ENCODE measurements at regions not wholly inside any gene's neighbourhood (a gene's known extent, or its start where the extent isn't known, plus 50 kb on each side); places are given as distances from the start of the nearest gene placed in this dataset.

GRCh38 chr7:84705079-84705478 lies 481.8 kb downstream of the SEMA3D start:
- Mint-ChIP-seq H3K4me1 (ENCODE audit: low read depth) (no peaks in the 10 kb centered on the region), H3K9me3 (no peaks in the 10 kb centered on the region), H3K27ac (no peak overlapping the region), H3K27me3 (no peaks in the 10 kb centered on the region), H3K36me3 (ENCODE audit: low read depth) (no peaks in the 10 kb centered on the region), H3K4me3 (no peak overlapping the region)

DNA sequence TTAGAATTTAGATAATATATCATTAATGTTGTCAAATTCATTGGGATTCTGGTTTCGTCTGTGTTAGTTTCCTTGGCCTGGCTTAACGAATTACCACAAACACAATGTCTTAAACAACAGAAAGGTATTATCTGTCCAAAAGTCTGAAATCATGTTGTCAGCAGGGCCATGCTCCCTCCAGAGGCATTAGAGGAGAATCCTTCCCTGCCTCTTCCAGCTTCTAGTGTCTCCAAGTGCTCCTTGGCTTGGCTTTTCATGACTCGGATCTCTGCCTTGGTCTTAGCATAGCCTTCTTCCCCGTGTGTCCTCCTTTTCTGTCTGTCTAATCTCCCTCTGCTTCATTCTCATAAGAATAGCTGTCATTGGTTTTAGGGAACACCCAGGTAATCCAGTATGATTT lies 482.5 kb downstream of the SEMA3D start:
- Mint-ChIP-seq H3K27me3 (no peaks in the 10 kb centered on the region), H3K27ac (no peak overlapping the region), H3K9me3 (no peaks in the 10 kb centered on the region)

DNA sequence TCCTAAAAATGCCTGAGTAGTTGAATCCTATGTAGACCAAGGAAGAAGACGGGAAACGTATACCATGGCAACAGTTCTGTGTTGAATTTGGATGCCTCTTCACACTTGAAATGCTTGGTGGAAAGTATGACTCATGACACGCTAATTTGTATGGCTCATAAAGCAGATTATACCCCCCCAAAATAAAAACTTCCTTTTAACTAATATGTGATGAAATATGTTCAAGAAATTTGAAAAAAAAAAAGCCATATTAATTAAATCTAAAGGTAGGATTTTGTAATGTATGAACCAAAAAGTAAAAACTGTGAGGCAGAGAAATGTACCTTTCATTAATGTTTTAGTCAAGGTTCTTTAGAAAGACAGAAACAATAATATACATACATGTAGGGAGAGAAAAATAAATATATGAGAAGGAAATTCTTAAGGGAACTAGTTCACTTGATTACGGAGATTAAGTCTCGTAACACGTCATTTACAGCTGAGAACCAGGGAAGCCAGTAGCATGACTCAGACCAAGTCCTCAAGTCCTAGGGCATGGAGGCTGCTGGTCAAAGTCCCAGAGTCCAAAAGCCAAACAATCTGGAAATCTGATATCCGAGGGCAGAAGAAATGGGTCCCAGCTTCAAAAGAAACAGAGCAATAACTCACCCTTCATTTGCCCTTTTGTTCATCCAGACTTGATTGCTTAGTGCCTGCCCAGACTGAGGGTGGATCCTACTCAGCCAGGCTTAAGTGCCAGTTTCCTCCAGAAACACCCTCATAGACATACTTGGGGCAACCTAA lies 485.1 kb downstream of the SEMA3D start:
- no peaks in the 10 kb centered on the region for H3K27me3 Mint-ChIP-seq
- H3K4me1 Mint-ChIP-seq (ENCODE audit: low read depth): no peaks in the 10 kb centered on the region
- no peaks in the 10 kb centered on the region for H3K36me3 Mint-ChIP-seq (ENCODE audit: low read depth)
- H3K9me3 Mint-ChIP-seq: no peaks in the 10 kb centered on the region
- no peak overlapping the region for H3K4me3 Mint-ChIP-seq
- no peak overlapping the region for H3K27ac Mint-ChIP-seq

More for the DNA sequence above, 482.5 kb downstream of the SEMA3D start:
- Mint-ChIP-seq H3K4me3 (no peak overlapping the region), H3K4me1 (ENCODE audit: low read depth) (no peaks in the 10 kb centered on the region), H3K36me3 (ENCODE audit: low read depth) (no peaks in the 10 kb centered on the region)

- Mint-ChIP-seq H3K27ac (no peak overlapping the region), H3K4me3 (no peak overlapping the region), H3K4me1 (ENCODE audit: low read depth) (no peaks in the 10 kb centered on the region), H3K36me3 (ENCODE audit: low read depth) (no peaks in the 10 kb centered on the region), H3K9me3 (no peaks in the 10 kb centered on the region), H3K27me3 (no peaks in the 10 kb centered on the region)
Measured at GRCh38 chr7:84700563-84701370, 486.1 kb downstream of the SEMA3D start.

DNA sequence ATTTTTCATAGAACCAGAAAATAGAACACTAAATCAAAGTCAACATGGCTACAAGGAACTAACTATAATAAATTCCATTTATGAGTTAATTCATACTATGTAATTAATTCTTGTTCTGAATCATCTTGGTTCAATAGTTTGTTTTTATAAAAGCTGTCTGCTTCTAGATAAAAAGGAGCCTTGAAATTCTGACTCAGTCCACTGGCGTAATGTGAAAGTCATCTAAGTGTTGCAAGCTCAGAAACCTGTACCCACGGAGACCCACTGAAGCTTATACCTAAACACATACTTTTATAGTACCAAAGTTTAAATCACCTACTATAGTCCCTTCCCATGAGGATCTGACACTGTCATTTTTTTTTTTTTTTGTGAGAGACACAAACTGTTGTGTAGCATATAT lies 489.4 kb downstream of the SEMA3D start:
- no peak overlapping the region for H3K27ac Mint-ChIP-seq
- H3K9me3 Mint-ChIP-seq: no peaks in the 10 kb centered on the region
- H3K36me3 Mint-ChIP-seq (ENCODE audit: low read depth): no peaks in the 10 kb centered on the region
- H3K4me1 Mint-ChIP-seq (ENCODE audit: low read depth): no peaks in the 10 kb centered on the region
- no peaks in the 10 kb centered on the region for H3K27me3 Mint-ChIP-seq
- no peak overlapping the region for H3K4me3 Mint-ChIP-seq

- no peak overlapping the region for H3K27ac Mint-ChIP-seq
- H3K4me1 Mint-ChIP-seq (ENCODE audit: low read depth): no peaks in the 10 kb centered on the region
- H3K27me3 Mint-ChIP-seq: no peaks in the 10 kb centered on the region
- H3K9me3 Mint-ChIP-seq: peaks cover 6% of the 10 kb centered on the region
- no peaks in the 10 kb centered on the region for H3K36me3 Mint-ChIP-seq (ENCODE audit: low read depth)
- no peak overlapping the region for H3K4me3 Mint-ChIP-seq
Measured at GRCh38 chr7:84693483-84693882, 493.4 kb downstream of the SEMA3D start.

GRCh38 chr7:84688671-84689070 lies 494.1 kb upstream of the SEMA3A start:
- Mint-ChIP-seq H3K4me1 (ENCODE audit: low read depth) (no peaks in the 10 kb centered on the region), H3K36me3 (ENCODE audit: low read depth) (no peaks in the 10 kb centered on the region), H3K27me3 (no peaks in the 10 kb centered on the region), H3K27ac (no peak overlapping the region), H3K4me3 (no peak overlapping the region), H3K9me3 (peaks cover 6% of the 10 kb centered on the region)

GRCh38 chr7:84686373-84686772 lies 491.8 kb upstream of the SEMA3A start:
- no peak overlapping the region for H3K27ac Mint-ChIP-seq
- no peaks in the 10 kb centered on the region for H3K4me1 Mint-ChIP-seq (ENCODE audit: low read depth)
- no peaks in the 10 kb centered on the region for H3K36me3 Mint-ChIP-seq (ENCODE audit: low read depth)
- no peaks in the 10 kb centered on the region for H3K27me3 Mint-ChIP-seq
- H3K9me3 Mint-ChIP-seq: peaks cover 6% of the 10 kb centered on the region
- no peak overlapping the region for H3K4me3 Mint-ChIP-seq

GRCh38 chr7:84684836-84685480 lies 490.4 kb upstream of the SEMA3A start:
- H3K27me3 Mint-ChIP-seq: no peaks in the 10 kb centered on the region
- no peaks in the 10 kb centered on the region for H3K36me3 Mint-ChIP-seq (ENCODE audit: low read depth)
- no peaks in the 10 kb centered on the region for H3K4me1 Mint-ChIP-seq (ENCODE audit: low read depth)
- no peak overlapping the region for H3K4me3 Mint-ChIP-seq
- H3K9me3 Mint-ChIP-seq: no peaks in the 10 kb centered on the region
- H3K27ac Mint-ChIP-seq: no peak overlapping the region

DNA sequence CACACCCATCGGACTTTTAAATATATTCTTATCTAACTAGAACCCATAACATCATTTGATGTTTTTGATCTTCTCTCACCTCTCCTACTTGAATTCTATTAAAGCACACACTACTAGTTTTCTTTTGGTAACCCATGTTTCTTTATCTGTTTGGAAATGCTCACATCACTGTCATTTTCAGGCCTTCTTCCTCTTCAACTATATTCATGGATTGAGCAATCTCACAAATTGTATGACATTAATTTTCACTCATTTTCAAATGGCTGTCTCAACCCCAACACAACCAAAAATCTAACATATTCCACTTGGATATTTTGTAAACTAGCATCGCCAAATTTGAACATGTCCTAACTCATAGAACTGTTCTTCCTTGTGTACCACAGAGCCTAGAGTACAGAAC lies 488.0 kb upstream of the SEMA3A start:
- Mint-ChIP-seq H3K27ac (no peak overlapping the region), H3K4me1 (ENCODE audit: low read depth) (no peaks in the 10 kb centered on the region), H3K9me3 (no peaks in the 10 kb centered on the region)

DNA sequence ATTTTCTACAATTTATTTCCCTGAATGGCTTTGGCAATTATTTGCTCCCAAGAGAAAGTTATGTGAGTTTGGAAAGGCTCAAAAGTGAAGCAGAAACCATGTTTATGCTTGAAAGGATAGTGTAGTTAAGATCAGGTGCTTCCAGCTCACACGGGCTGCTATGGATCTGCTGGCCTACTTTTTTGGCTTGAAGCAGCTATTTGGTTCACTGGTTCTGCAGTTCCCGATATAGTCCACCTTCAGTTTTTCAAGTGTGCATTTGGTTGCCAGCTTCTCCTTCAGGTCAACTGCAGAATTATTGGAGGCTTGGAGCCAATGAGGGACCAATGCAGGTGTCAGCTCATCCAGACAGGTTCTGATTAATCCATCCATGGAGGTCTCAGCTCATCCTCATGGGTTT lies 484.3 kb upstream of the SEMA3A start:
- Mint-ChIP-seq H3K27me3 (no peaks in the 10 kb centered on the region), H3K27ac (no peak overlapping the region), H3K4me1 (ENCODE audit: low read depth) (no peaks in the 10 kb centered on the region), H3K4me3 (no peak overlapping the region), H3K9me3 (no peaks in the 10 kb centered on the region), H3K36me3 (ENCODE audit: low read depth) (no peaks in the 10 kb centered on the region)

More for the DNA sequence above, 488.0 kb upstream of the SEMA3A start:
- H3K27me3 Mint-ChIP-seq: no peaks in the 10 kb centered on the region
- H3K4me3 Mint-ChIP-seq: no peak overlapping the region
- H3K36me3 Mint-ChIP-seq (ENCODE audit: low read depth): no peaks in the 10 kb centered on the region

DNA sequence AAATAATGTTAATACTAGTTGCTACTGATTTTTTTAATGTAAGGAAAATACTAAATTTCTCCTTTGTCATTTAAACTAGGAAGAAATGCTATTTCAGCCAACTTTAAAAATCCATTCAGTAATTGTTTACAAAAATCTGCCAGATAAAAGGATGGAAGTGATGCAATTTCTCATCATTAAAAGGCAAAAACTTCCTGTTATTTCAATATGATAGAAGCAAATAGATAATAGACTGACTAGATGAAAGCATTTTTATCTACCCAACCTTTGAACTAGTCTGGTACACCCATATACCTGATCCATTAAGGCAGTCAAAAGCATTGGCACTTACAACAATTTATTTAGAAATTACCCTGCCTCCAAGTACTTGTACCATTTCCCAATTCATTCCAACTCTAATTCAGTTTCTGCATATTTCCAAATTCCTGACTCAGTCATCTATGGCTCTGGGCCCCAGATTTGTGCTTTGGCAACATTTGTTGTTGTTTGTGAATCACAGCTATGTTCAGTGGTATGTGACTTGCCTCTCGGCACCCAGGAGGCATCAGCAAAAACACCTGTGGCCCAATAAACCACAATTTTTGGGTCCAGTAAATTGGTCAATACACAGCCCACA lies 482.6 kb upstream of the SEMA3A start:
- no peak overlapping the region for H3K4me3 Mint-ChIP-seq
- H3K27me3 Mint-ChIP-seq: no peaks in the 10 kb centered on the region
- H3K4me1 Mint-ChIP-seq (ENCODE audit: low read depth): no peaks in the 10 kb centered on the region
- H3K9me3 Mint-ChIP-seq: no peaks in the 10 kb centered on the region
- no peaks in the 10 kb centered on the region for H3K36me3 Mint-ChIP-seq (ENCODE audit: low read depth)
- H3K27ac Mint-ChIP-seq: no peak overlapping the region

- H3K9me3 Mint-ChIP-seq: no peaks in the 10 kb centered on the region
- H3K4me1 Mint-ChIP-seq (ENCODE audit: low read depth): no peaks in the 10 kb centered on the region
- H3K27ac Mint-ChIP-seq: no peak overlapping the region
- no peaks in the 10 kb centered on the region for H3K27me3 Mint-ChIP-seq
- H3K4me3 Mint-ChIP-seq: no peak overlapping the region
- no peaks in the 10 kb centered on the region for H3K36me3 Mint-ChIP-seq (ENCODE audit: low read depth)
Measured at GRCh38 chr7:84675633-84676034, 481.0 kb upstream of the SEMA3A start.

DNA sequence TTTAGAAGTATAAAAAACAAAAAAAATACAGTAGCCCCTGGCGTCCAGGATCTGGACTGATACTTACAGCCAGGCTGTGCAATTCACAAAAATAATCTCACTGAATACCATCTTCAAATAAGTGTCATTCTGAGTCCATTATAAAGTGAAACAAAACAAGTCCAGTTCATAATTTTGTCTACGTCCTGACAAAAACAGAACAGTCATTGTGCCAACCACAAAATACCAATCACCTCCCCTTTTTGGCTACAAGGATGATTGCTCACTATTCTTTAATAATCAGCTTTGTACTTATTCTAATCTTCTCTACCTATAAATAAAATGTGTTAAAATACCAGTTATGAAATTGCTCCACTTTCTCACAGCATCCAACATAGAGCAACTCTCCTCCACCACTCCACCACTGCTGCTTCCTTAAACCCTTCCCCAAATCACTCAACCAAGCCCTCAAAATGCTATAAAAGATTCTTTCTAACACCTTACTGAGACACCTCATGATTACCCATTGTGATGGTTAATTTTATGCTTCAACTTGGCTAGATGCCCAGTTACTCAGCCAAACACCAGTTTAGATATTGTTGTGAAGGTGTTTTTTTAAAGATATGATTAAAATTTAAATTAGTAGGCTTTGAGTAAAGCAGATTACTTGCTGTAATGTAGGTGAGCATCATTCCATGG lies 479.8 kb upstream of the SEMA3A start:
- Mint-ChIP-seq H3K4me1 (ENCODE audit: low read depth) (no peaks in the 10 kb centered on the region), H3K9me3 (no peaks in the 10 kb centered on the region), H3K27me3 (no peaks in the 10 kb centered on the region), H3K4me3 (no peak overlapping the region), H3K27ac (no peak overlapping the region), H3K36me3 (ENCODE audit: low read depth) (no peaks in the 10 kb centered on the region)
